ENCODE measurements at regions not wholly inside any gene's neighbourhood (a gene's known extent, or its start where the extent isn't known, plus 50 kb on each side); places are given as distances from the start of the nearest gene placed in this dataset.

GRCh38 chr1:234992065-234992464, 136.6 kb downstream of the TOMM20 start:
- Histone ChIP-seq H3K9me2 (ENCODE audit: insufficient read depth) (no peaks in the 10 kb centered on the region), H4K20me1 (ENCODE audit: insufficient read depth) (no peaks in the 10 kb centered on the region), H2AFZ (ENCODE audit: low read depth, low read length, poor library complexity, severe bottlenecking) (no peak overlapping the region), H3K79me2 (ENCODE audit: insufficient read depth, low read length) (no peaks in the 10 kb centered on the region), H3K4me3 (replicated peaks in 1 of 2; ENCODE audit: low read depth in 1 of 2, low read length in 2 of 2) (no peak overlapping the region), H3K36me3 (ENCODE audit: control insufficient read depth in 1 of 2, insufficient read depth in 2 of 2, low read length in 2 of 2) (no peaks in the 10 kb centered on the region), H3K4me2 (ENCODE audit: low read length) (no peak overlapping the region), H3K27me3 (ENCODE audit: insufficient read depth, low read length) (no peaks in the 10 kb centered on the region; the same call in 1 of the 2 replicates), H3K9ac (ENCODE audit: low read length) (no peak overlapping the region), H3K4me1 (ENCODE audit: control insufficient read depth in 1 of 2, insufficient read depth in 2 of 2, low read length in 2 of 2) (peaks cover 14 to 19% of the 10 kb centered on the region in 2 experiments), H3K9me3 (ENCODE audit: control insufficient read depth in 1 of 2, insufficient read depth in 1 of 2, low read depth in 1 of 2, low read length in 2 of 2) (no peaks in the 10 kb centered on the region), H3K27ac (ENCODE audit: low read depth, low read length) (no peak overlapping the region)
- BruUV-seq (replicated peaks): no TSS peak
- ATAC-seq (no peak), DNase-seq (ENCODE audit: low read depth, low spot score) (no peak)
- ChIA-PET CTCF (no interaction called here), POLR2A (no interaction called here), RAD21 (ENCODE audit: low non-redundant PET in 1 of 2, low total read pairs in 2 of 2, uncharacterized antibody in 2 of 2, unreplicated experiment in 2 of 2) (no interaction called here)
- intact Hi-C loops (cut with micrococcal nuclease): no loop called here
- no peak for TF ChIP-seq REST (IDR thresholded peaks at IDR 0.05; ENCODE audit: low read depth)
- TF ChIP-seq TCF7L2 (IDR thresholded peaks at IDR 0.05; ENCODE audit: borderline replicate concordance, extremely low read depth, insufficient read depth, insufficient read length): no peak

- Histone ChIP-seq H3K79me2 (ENCODE audit: insufficient read depth, low read length) (no peaks in the 10 kb centered on the region), H3K4me3 (replicated peaks in 1 of 2; ENCODE audit: low read depth in 1 of 2, low read length in 2 of 2) (no peak overlapping the region), H3K36me3 (ENCODE audit: control insufficient read depth in 1 of 2, insufficient read depth in 2 of 2, low read length in 2 of 2) (no peaks in the 10 kb centered on the region), H2AFZ (ENCODE audit: low read depth, low read length, poor library complexity, severe bottlenecking) (no peak overlapping the region), H3K9me2 (ENCODE audit: insufficient read depth) (no peaks in the 10 kb centered on the region), H3K4me2 (ENCODE audit: low read length) (no peak overlapping the region), H3K9me3 (ENCODE audit: control insufficient read depth in 1 of 2, insufficient read depth in 1 of 2, low read depth in 1 of 2, low read length in 2 of 2) (no peaks in the 10 kb centered on the region), H4K20me1 (ENCODE audit: insufficient read depth) (no peaks in the 10 kb centered on the region), H3K27ac (ENCODE audit: low read depth, low read length) (no peak overlapping the region), H3K9ac (ENCODE audit: low read length) (no peak overlapping the region), H3K27me3 (ENCODE audit: insufficient read depth, low read length) (no peaks in the 10 kb centered on the region; the same call in 1 of the 2 replicates), H3K4me1 (ENCODE audit: control insufficient read depth in 1 of 2, insufficient read depth in 2 of 2, low read length in 2 of 2) (peaks cover 8 to 17% of the 10 kb centered on the region in 2 experiments)
- RAD21 ChIA-PET (ENCODE audit: low non-redundant PET in 1 of 2, low total read pairs in 2 of 2, uncharacterized antibody in 2 of 2, unreplicated experiment in 2 of 2): no interaction called here
- intact Hi-C loops (cut with micrococcal nuclease): no loop called here
- DNase-seq (ENCODE audit: low read depth, low spot score): no peak
- CTCF ChIA-PET: no interaction called here
- POLR2A ChIA-PET: interaction anchor here (0.5 kb wide), 1 partner anchor 1506 kb away, joined by 4 read pairs; no protein-coding TSS in a partner anchor
- BruUV-seq (replicated peaks): no TSS peak
- no peak for ATAC-seq
- no peak for TF ChIP-seq JUND (IDR thresholded peaks at IDR 0.05)
- no peak for TF ChIP-seq ATF3 (IDR thresholded peaks at IDR 0.05)
- TF ChIP-seq ZNF274 (IDR thresholded peaks at IDR 0.05; ENCODE audit: low read depth, low read length): no peak
- no peak for TF ChIP-seq EZH2 (IDR thresholded peaks at IDR 0.05)
- TF ChIP-seq TCF7L2 (IDR thresholded peaks at IDR 0.05; ENCODE audit: borderline replicate concordance, extremely low read depth, insufficient read depth, insufficient read length): no peak
- no peak for TF ChIP-seq REST (IDR thresholded peaks at IDR 0.05; ENCODE audit: low read depth)
- no peak for TF ChIP-seq SIN3A (IDR thresholded peaks at IDR 0.05; ENCODE audit: low read depth)
- TF ChIP-seq FOSL1 (IDR thresholded peaks at IDR 0.05; ENCODE audit: low read depth): no peak
- TF ChIP-seq POLR2AphosphoS5 (IDR thresholded peaks at IDR 0.05; ENCODE audit: low read depth, low read length): no peak
Observed at GRCh38 chr1:234990874-234991801, 137.5 kb downstream of the TOMM20 start.
